ENCODE measurements at regions not wholly inside any gene's neighbourhood (a gene's known extent, or its start where the extent isn't known, plus 50 kb on each side); places are given as distances from the start of the nearest gene placed in this dataset.

DNA sequence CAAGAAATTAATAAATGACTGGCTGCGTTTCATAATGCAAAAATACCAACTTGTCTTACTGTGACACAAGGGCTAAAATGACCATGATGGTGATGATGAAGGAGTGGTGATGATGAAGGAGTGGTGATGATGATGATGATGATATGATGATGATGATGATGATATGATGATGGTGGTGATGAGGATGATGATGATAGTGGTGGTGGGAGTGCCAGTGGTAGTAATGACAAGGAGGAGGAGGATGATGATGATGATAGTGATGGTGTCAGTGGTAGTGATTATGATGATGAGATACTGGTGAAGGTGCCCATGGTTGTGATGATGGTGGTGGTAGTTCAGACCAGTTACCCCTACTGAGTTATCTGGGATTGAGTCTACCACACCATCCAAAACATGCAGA is 265.9 kb downstream of the FGFR2 start:
- H3K4me3 ChIP-seq (ENCODE audit: low read depth, low read length): no peak overlapping the region
- no peak for DNase-seq (ENCODE audit: low read depth)
- TF ChIP-seq, protein P1, sequence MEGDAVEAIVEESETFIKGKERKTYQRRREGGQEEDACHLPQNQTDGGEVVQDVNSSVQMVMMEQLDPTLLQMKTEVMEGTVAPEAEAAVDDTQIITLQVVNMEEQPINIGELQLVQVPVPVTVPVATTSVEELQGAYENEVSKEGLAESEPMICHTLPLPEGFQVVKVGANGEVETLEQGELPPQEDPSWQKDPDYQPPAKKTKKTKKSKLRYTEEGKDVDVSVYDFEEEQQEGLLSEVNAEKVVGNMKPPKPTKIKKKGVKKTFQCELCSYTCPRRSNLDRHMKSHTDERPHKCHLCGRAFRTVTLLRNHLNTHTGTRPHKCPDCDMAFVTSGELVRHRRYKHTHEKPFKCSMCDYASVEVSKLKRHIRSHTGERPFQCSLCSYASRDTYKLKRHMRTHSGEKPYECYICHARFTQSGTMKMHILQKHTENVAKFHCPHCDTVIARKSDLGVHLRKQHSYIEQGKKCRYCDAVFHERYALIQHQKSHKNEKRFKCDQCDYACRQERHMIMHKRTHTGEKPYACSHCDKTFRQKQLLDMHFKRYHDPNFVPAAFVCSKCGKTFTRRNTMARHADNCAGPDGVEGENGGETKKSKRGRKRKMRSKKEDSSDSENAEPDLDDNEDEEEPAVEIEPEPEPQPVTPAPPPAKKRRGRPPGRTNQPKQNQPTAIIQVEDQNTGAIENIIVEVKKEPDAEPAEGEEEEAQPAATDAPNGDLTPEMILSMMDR (IDR thresholded peaks at IDR 0.05; ENCODE audit: low read depth, low read length, missing control alignments): no peak

- H3K4me3 ChIP-seq (ENCODE audit: low read depth, low read length): no peak overlapping the region
- TF ChIP-seq, protein P1 (IDR thresholded peaks at IDR 0.05; ENCODE audit: low read depth, low read length, missing control alignments): no peak
- no peak for DNase-seq (ENCODE audit: low read depth)
Measured at GRCh38 chr10:121332829-121333765, 265.1 kb downstream of the FGFR2 start.

- TF ChIP-seq, protein P1 (IDR thresholded peaks at IDR 0.05; ENCODE audit: low read depth, low read length, missing control alignments): no peak
- no peak for DNase-seq (ENCODE audit: low read depth)
- no peak overlapping the region for H3K4me3 ChIP-seq (ENCODE audit: low read depth, low read length)
Measured at GRCh38 chr10:121335386-121335925, 262.8 kb downstream of the FGFR2 start.

DNA sequence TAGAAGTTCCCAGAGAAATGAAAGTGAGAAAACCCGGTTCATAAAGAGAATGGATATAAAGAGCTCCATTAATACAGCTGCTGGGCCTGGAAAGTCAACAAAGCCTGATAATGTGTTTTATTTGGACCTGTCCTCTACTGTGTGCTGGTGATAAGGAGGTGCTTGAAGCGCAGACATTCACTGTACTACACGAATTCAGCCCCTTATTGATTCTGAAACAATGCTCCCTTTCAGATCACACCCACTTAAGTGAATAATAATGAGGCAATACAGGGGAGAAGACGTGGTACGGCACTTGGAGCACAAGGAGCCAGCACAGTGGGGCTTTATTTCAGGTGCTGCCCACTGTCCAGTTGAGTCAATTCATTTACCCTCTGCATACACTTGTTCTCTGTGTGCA is 260.8 kb downstream of the FGFR2 start:
- no peak overlapping the region for H3K4me3 ChIP-seq (ENCODE audit: low read depth, low read length)
- TF ChIP-seq, protein P1 (IDR thresholded peaks at IDR 0.05; ENCODE audit: low read depth, low read length, missing control alignments): no peak

GRCh38 chr10:121338206-121338980 is 259.9 kb downstream of the FGFR2 start:
- no peak overlapping the region for H3K4me3 ChIP-seq (ENCODE audit: low read depth, low read length)
- no peak for DNase-seq (ENCODE audit: low read depth)

More for the DNA sequence above, 260.8 kb downstream of the FGFR2 start:
- DNase-seq (ENCODE audit: low read depth): no peak

DNA sequence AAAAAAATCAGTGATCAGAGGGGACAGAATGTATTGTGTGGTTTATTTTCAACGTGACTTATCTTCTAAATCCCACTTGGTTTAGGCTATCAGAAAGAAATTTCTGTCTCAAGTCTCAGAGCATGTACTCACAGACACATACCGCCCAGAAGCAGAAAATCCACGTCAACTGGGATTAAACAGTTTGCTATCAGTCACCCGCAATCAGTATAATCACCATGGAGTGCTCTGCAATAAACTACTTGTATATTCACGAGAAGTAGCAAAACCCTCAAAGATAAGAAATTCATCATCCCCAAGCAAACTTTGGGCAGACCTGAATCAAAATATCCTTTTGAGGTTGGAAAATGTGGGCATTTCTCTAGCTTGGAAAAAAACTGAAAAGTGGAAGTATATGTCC is 259.1 kb downstream of the FGFR2 start:
- H3K4me3 ChIP-seq (ENCODE audit: low read depth, low read length): no peak overlapping the region
- no peak for DNase-seq (ENCODE audit: low read depth)
- TF ChIP-seq, protein P1 (IDR thresholded peaks at IDR 0.05; ENCODE audit: low read depth, low read length, missing control alignments): no peak

More at GRCh38 chr10:121338206-121338980, 259.9 kb downstream of the FGFR2 start:
- TF ChIP-seq, protein P1 (IDR thresholded peaks at IDR 0.05; ENCODE audit: low read depth, low read length, missing control alignments): no peak
